ENCODE measurements at regions not wholly inside any gene's neighbourhood (a gene's known extent, or its start where the extent isn't known, plus 50 kb on each side); places are given as distances from the start of the nearest gene placed in this dataset.

DNA sequence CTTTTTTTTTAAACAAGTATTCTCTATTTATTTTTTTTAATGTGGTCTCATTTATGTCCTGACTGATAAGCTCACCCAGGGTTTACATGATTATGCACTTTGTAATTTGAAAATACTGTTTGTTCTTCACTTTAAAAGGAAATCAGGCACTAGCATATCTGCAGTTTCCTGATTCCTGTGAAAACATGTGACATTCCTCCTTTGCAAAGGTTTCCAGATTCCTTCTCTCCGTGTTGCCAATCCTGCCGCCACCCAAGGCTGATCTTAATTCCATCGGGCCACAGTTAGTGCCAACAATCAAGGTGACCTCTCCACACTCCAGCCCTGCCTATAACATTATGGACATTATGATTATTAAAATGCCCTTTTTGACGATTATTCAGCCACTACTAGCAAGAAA is 225.4 kb downstream of the PCDH7 start:
- no peak overlapping the region for H3K27ac ChIP-seq (ENCODE audit: low read depth, low read length)
- 71% methylated on average over 3 of the region's 4 CpGs for WGBS (ENCODE audit: insufficient coverage)
- no peaks in the 10 kb centered on the region for H3K4me1 ChIP-seq (ENCODE audit: control insufficient read depth, insufficient read depth, low read length)
- no peaks in the 10 kb centered on the region for H3K36me3 ChIP-seq (ENCODE audit: control insufficient read depth, insufficient read depth, low read length)
- DNase-seq (ENCODE audit: low read depth in 4 of 6, low spot score in 6 of 6): no peak
- H3K27me3 ChIP-seq (ENCODE audit: control insufficient read depth, insufficient read depth, low read length): no peaks in the 10 kb centered on the region
- H3K9me3 ChIP-seq (ENCODE audit: control insufficient read depth, insufficient read depth, low read length): no peaks in the 10 kb centered on the region
- H3K4me3 ChIP-seq (ENCODE audit: low read depth, low read length): no peak overlapping the region

DNA sequence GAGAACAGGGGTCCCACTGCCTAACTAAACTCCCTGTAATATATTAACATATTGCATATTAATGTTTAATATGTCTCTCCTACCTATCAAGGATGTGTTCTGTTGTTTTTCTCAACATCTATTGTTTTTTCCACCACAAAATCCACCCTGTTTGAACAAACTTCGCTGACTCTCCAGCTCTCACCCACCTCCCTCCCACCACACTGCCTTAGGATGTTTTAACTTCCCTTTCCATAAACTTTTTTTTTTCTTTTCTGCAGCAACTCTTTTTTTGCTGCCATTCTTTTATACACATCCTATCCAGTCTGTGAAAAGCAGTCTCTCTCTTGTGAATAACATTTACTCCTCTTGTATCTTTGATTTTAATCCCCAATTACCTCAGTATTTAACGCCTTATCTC is 226.1 kb downstream of the PCDH7 start:
- Histone ChIP-seq H3K9me3 (ENCODE audit: control insufficient read depth, insufficient read depth, low read length) (no peaks in the 10 kb centered on the region), H3K4me3 (ENCODE audit: low read depth, low read length) (no peak overlapping the region)
- WGBS (ENCODE audit: insufficient coverage): 75% methylated on average over 1 of the region's 2 CpGs

GRCh38 chr4:30948653-30949052 is 228.5 kb downstream of the PCDH7 start:
- H3K4me1 ChIP-seq (ENCODE audit: control insufficient read depth, insufficient read depth, low read length): no peaks in the 10 kb centered on the region
- no peaks in the 10 kb centered on the region for H3K9me3 ChIP-seq (ENCODE audit: control insufficient read depth, insufficient read depth, low read length)
- no peaks in the 10 kb centered on the region for H3K36me3 ChIP-seq (ENCODE audit: control insufficient read depth, insufficient read depth, low read length)
- no peaks in the 10 kb centered on the region for H3K27me3 ChIP-seq (ENCODE audit: control insufficient read depth, insufficient read depth, low read length)
- no peak overlapping the region for H3K27ac ChIP-seq (ENCODE audit: low read depth, low read length)
- 100% methylated on average over 1 of the region's 3 CpGs for WGBS (ENCODE audit: insufficient coverage)
- no peak for DNase-seq (ENCODE audit: low read depth in 4 of 6, low spot score in 6 of 6)
- H3K4me3 ChIP-seq (ENCODE audit: low read depth, low read length): no peak overlapping the region

More for the DNA sequence above, 226.1 kb downstream of the PCDH7 start:
- no peaks in the 10 kb centered on the region for H3K4me1 ChIP-seq (ENCODE audit: control insufficient read depth, insufficient read depth, low read length)
- no peak for DNase-seq (ENCODE audit: low read depth in 4 of 6, low spot score in 6 of 6)
- no peaks in the 10 kb centered on the region for H3K36me3 ChIP-seq (ENCODE audit: control insufficient read depth, insufficient read depth, low read length)
- H3K27me3 ChIP-seq (ENCODE audit: control insufficient read depth, insufficient read depth, low read length): no peaks in the 10 kb centered on the region
- H3K27ac ChIP-seq (ENCODE audit: low read depth, low read length): no peak overlapping the region

DNA sequence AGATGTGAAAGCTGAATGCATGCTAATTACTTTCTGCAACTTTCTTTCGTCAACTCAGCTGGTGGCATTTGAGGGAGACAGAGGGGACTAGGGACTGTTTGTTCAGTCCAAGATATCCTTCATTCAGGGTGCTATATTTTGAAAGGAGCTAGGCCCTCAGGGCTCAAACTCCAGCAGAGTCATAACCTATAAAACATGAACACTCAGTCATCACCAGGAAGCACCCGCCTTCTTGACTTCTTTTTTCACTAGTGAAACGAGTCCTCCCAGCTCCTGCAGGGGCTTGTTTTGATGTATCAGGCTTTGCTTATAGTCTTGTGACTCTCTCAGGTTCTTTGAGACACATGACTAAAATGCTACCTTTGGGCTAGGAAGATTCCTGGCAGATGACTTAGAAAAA is 230.6 kb downstream of the PCDH7 start:
- no peak overlapping the region for H3K27ac ChIP-seq (ENCODE audit: low read depth, low read length)
- 20% methylated on average over 1 of the region's 3 CpGs for WGBS (ENCODE audit: insufficient coverage)
- no peaks in the 10 kb centered on the region for H3K9me3 ChIP-seq (ENCODE audit: control insufficient read depth, insufficient read depth, low read length)
- H3K36me3 ChIP-seq (ENCODE audit: control insufficient read depth, insufficient read depth, low read length): no peaks in the 10 kb centered on the region
- no peak overlapping the region for H3K4me3 ChIP-seq (ENCODE audit: low read depth, low read length)
- no peaks in the 10 kb centered on the region for H3K27me3 ChIP-seq (ENCODE audit: control insufficient read depth, insufficient read depth, low read length)
- H3K4me1 ChIP-seq (ENCODE audit: control insufficient read depth, insufficient read depth, low read length): no peaks in the 10 kb centered on the region
- no peak for DNase-seq (ENCODE audit: low read depth in 4 of 6, low spot score in 6 of 6)

DNA sequence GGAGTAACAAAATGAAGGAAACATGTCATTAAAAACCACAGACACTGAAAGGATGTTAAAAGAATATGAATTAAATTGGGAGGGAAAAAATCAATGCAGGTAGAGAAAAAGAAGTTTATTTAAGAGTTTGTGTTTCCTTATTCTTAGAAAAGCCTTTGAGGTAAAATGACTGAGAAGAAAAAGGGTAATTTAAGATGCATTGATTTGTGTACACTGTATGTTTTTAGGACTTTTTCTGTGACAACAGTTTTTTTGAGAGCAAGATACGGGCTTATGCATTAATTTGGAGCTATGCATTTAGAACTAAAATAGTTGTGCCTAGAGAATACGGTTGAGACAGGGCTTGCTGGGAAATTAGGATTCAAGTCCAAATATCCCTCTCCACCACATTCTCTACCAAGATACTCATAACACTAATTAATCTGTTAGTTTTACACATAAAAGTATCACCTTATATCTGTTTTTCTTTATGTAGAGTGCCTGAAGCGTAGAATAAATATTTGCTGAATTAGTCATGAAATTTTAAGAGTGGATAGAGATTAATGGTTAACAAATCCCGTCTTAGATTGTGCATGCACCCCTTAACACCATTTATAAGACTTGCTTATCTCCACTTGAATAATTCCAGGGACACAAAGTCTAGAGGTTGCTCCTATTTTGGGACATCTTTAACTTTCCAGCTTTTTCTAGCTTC is 232.5 kb downstream of the PCDH7 start:
- H3K36me3 ChIP-seq (ENCODE audit: control insufficient read depth, insufficient read depth, low read length): no peaks in the 10 kb centered on the region
- H3K9me3 ChIP-seq (ENCODE audit: control insufficient read depth, insufficient read depth, low read length): no peaks in the 10 kb centered on the region
- H3K27ac ChIP-seq (ENCODE audit: low read depth, low read length): no peak overlapping the region
- H3K27me3 ChIP-seq (ENCODE audit: control insufficient read depth, insufficient read depth, low read length): no peaks in the 10 kb centered on the region
- no peak overlapping the region for H3K4me3 ChIP-seq (ENCODE audit: low read depth, low read length)
- no CpG with 5 or more reads among the region's 4 CpGs for WGBS (ENCODE audit: insufficient coverage)
- no peak for DNase-seq (ENCODE audit: low read depth in 4 of 6, low spot score in 6 of 6)
- H3K4me1 ChIP-seq (ENCODE audit: control insufficient read depth, insufficient read depth, low read length): no peaks in the 10 kb centered on the region

DNA sequence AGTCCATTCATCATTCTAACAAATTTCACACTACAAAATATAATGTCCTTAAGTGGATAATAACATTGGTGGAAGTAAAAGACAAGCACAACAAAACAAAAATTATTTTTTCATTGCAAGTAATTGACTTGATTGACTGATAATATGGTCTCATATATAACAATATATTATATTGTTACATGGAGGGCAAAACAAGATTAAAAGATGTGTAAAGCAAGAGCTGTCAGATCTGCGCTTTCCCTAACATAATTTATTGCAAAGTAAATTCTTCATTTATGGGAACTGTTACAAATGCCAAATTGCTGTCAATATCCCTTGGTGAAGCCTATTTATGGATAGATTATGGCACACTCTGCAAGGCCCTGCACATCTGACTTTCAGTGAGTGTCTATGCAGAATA is 233.6 kb downstream of the PCDH7 start:
- no CpG with 5 or more reads among the region's 1 CpG for WGBS (ENCODE audit: insufficient coverage)

GRCh38 chr4:30956916-30957315 is 236.7 kb downstream of the PCDH7 start:
- no peaks in the 10 kb centered on the region for H3K4me1 ChIP-seq (ENCODE audit: control insufficient read depth, insufficient read depth, low read length)
- DNase-seq (ENCODE audit: low read depth in 4 of 6, low spot score in 6 of 6): no peak
- no peak overlapping the region for H3K27ac ChIP-seq (ENCODE audit: low read depth, low read length)
- H3K9me3 ChIP-seq (ENCODE audit: control insufficient read depth, insufficient read depth, low read length): no peaks in the 10 kb centered on the region
- no peak overlapping the region for H3K4me3 ChIP-seq (ENCODE audit: low read depth, low read length)
- WGBS (ENCODE audit: insufficient coverage): 96% methylated on average over 4 of the region's 6 CpGs
- H3K36me3 ChIP-seq (ENCODE audit: control insufficient read depth, insufficient read depth, low read length): no peaks in the 10 kb centered on the region
- H3K27me3 ChIP-seq (ENCODE audit: control insufficient read depth, insufficient read depth, low read length): no peaks in the 10 kb centered on the region

More for the DNA sequence above, 233.6 kb downstream of the PCDH7 start:
- Histone ChIP-seq H3K4me1 (ENCODE audit: control insufficient read depth, insufficient read depth, low read length) (no peaks in the 10 kb centered on the region), H3K27me3 (ENCODE audit: control insufficient read depth, insufficient read depth, low read length) (no peaks in the 10 kb centered on the region), H3K9me3 (ENCODE audit: control insufficient read depth, insufficient read depth, low read length) (no peaks in the 10 kb centered on the region), H3K27ac (ENCODE audit: low read depth, low read length) (no peak overlapping the region), H3K4me3 (ENCODE audit: low read depth, low read length) (no peak overlapping the region), H3K36me3 (ENCODE audit: control insufficient read depth, insufficient read depth, low read length) (no peaks in the 10 kb centered on the region)
- peak in 1 of 6 donors; percentile 35 for DNase-seq (ENCODE audit: low read depth in 4 of 6, low spot score in 6 of 6)

DNA sequence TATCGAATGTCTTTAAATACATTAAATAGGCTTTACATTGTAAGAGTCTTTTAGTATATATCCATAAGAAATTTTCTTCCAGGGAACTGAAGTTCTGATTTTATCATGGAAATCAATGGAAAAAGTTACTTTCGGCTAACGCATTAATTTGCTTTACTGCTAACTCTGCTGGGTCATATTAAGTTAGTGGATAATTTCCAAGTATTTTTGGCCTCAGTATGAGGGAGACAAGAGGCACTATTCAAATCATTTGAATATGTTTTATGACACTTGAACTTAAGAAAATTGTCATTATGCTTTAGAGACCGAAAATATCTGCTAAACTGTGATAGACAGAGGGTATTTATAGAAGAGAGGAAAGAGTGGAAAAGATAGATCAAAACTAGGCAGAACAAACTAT is 237.5 kb downstream of the PCDH7 start:
- no peaks in the 10 kb centered on the region for H3K36me3 ChIP-seq (ENCODE audit: control insufficient read depth, insufficient read depth, low read length)
- no CpG with 5 or more reads among the region's 4 CpGs for WGBS (ENCODE audit: insufficient coverage)
- no peaks in the 10 kb centered on the region for H3K27me3 ChIP-seq (ENCODE audit: control insufficient read depth, insufficient read depth, low read length)
- no peaks in the 10 kb centered on the region for H3K9me3 ChIP-seq (ENCODE audit: control insufficient read depth, insufficient read depth, low read length)
- H3K4me3 ChIP-seq (ENCODE audit: low read depth, low read length): no peak overlapping the region
- DNase-seq (ENCODE audit: low read depth in 4 of 6, low spot score in 6 of 6): no peak
- no peak overlapping the region for H3K27ac ChIP-seq (ENCODE audit: low read depth, low read length)
- H3K4me1 ChIP-seq (ENCODE audit: control insufficient read depth, insufficient read depth, low read length): no peaks in the 10 kb centered on the region

GRCh38 chr4:30959781-30960485 is 239.8 kb downstream of the PCDH7 start:
- H3K36me3 ChIP-seq (ENCODE audit: control insufficient read depth, insufficient read depth, low read length): no peaks in the 10 kb centered on the region
- H3K4me1 ChIP-seq (ENCODE audit: control insufficient read depth, insufficient read depth, low read length): no peaks in the 10 kb centered on the region
- H3K9me3 ChIP-seq (ENCODE audit: control insufficient read depth, insufficient read depth, low read length): no peaks in the 10 kb centered on the region
- no peak overlapping the region for H3K4me3 ChIP-seq (ENCODE audit: low read depth, low read length)
- no peak for DNase-seq (ENCODE audit: low read depth in 4 of 6, low spot score in 6 of 6)
- no peaks in the 10 kb centered on the region for H3K27me3 ChIP-seq (ENCODE audit: control insufficient read depth, insufficient read depth, low read length)
- no CpG with 5 or more reads among the region's 3 CpGs for WGBS (ENCODE audit: insufficient coverage)
- H3K27ac ChIP-seq (ENCODE audit: low read depth, low read length): no peak overlapping the region

- Histone ChIP-seq H3K4me1 (ENCODE audit: control insufficient read depth, insufficient read depth, low read length) (no peaks in the 10 kb centered on the region), H3K27ac (ENCODE audit: low read depth, low read length) (no peak overlapping the region), H3K36me3 (ENCODE audit: control insufficient read depth, insufficient read depth, low read length) (no peaks in the 10 kb centered on the region), H3K4me3 (ENCODE audit: low read depth, low read length) (no peak overlapping the region), H3K9me3 (ENCODE audit: control insufficient read depth, insufficient read depth, low read length) (no peaks in the 10 kb centered on the region), H3K27me3 (ENCODE audit: control insufficient read depth, insufficient read depth, low read length) (no peaks in the 10 kb centered on the region)
- no peak for DNase-seq (ENCODE audit: low read depth in 4 of 6, low spot score in 6 of 6)
Measured at GRCh38 chr4:30962939-30963338, 242.8 kb downstream of the PCDH7 start.
